ENCODE measurements at regions not wholly inside any gene's neighbourhood (a gene's known extent, or its start where the extent isn't known, plus 50 kb on each side); places are given as distances from the start of the nearest gene placed in this dataset.

- DNase-seq (ENCODE audit: low read depth) = no peak
- in situ Hi-C loops (cut with HindIII; ENCODE audit: low pct_unique_long_range_greater_than_20kb, low sequenced_read_pairs) = no loop called here
Measured at GRCh38 chr2:196439760-196440159, 199.8 kb upstream of the CCDC150 start.

- in situ Hi-C loops (cut with HindIII; ENCODE audit: low pct_unique_long_range_greater_than_20kb, low sequenced_read_pairs) = no loop called here
- no peak for DNase-seq (ENCODE audit: low read depth)
Measured at GRCh38 chr2:196440413-196440812, 199.1 kb upstream of the CCDC150 start.

GRCh38 chr2:196441527-196441926 is 198.0 kb upstream of the CCDC150 start:
- no peak for DNase-seq (ENCODE audit: low read depth)
- in situ Hi-C loops (cut with HindIII; ENCODE audit: low pct_unique_long_range_greater_than_20kb, low sequenced_read_pairs) = no loop called here

GRCh38 chr2:196442211-196442610 is 197.3 kb upstream of the CCDC150 start:
- in situ Hi-C loops (cut with HindIII; ENCODE audit: low pct_unique_long_range_greater_than_20kb, low sequenced_read_pairs) = no loop called here
- no peak for DNase-seq (ENCODE audit: low read depth)

GRCh38 chr2:196444442-196444841 is 195.1 kb upstream of the CCDC150 start:
- in situ Hi-C loops (cut with HindIII; ENCODE audit: low pct_unique_long_range_greater_than_20kb, low sequenced_read_pairs) = no loop called here
- no peak for DNase-seq (ENCODE audit: low read depth)

GRCh38 chr2:196445991-196446390 is 193.5 kb upstream of the CCDC150 start:
- DNase-seq (ENCODE audit: low read depth) = no peak
- in situ Hi-C loops (cut with HindIII; ENCODE audit: low pct_unique_long_range_greater_than_20kb, low sequenced_read_pairs) = no loop called here

- in situ Hi-C loops (cut with HindIII; ENCODE audit: low pct_unique_long_range_greater_than_20kb, low sequenced_read_pairs) = no loop called here
- no peak for DNase-seq (ENCODE audit: low read depth)
Measured at GRCh38 chr2:196448407-196449079, 191.0 kb upstream of the CCDC150 start.

- in situ Hi-C loops (cut with HindIII; ENCODE audit: low pct_unique_long_range_greater_than_20kb, low sequenced_read_pairs) = no loop called here
- DNase-seq (ENCODE audit: low read depth) = no peak
Measured at GRCh38 chr2:196449083-196449482, 190.4 kb upstream of the CCDC150 start.

GRCh38 chr2:196452758-196453157 is 186.8 kb upstream of the CCDC150 start:
- no peak for DNase-seq (ENCODE audit: low read depth)
- in situ Hi-C loops (cut with HindIII; ENCODE audit: low pct_unique_long_range_greater_than_20kb, low sequenced_read_pairs) = no loop called here

- DNase-seq (ENCODE audit: low read depth) = no peak
- in situ Hi-C loops (cut with HindIII; ENCODE audit: low pct_unique_long_range_greater_than_20kb, low sequenced_read_pairs) = no loop called here
Measured at GRCh38 chr2:196453613-196454047, 185.9 kb upstream of the CCDC150 start.

- no peak for DNase-seq (ENCODE audit: low read depth)
- in situ Hi-C loops (cut with HindIII; ENCODE audit: low pct_unique_long_range_greater_than_20kb, low sequenced_read_pairs) = no loop called here
Measured at GRCh38 chr2:196454492-196454891, 185.0 kb upstream of the CCDC150 start.

GRCh38 chr2:196459539-196459938 is 180.0 kb upstream of the CCDC150 start:
- in situ Hi-C loops (cut with HindIII; ENCODE audit: low pct_unique_long_range_greater_than_20kb, low sequenced_read_pairs) = no loop called here
- DNase-seq (ENCODE audit: low read depth) = peak; percentile 16

- in situ Hi-C loops (cut with HindIII; ENCODE audit: low pct_unique_long_range_greater_than_20kb, low sequenced_read_pairs) = no loop called here
- no peak for DNase-seq (ENCODE audit: low read depth)
Measured at GRCh38 chr2:196463706-196464105, 175.8 kb upstream of the CCDC150 start.

GRCh38 chr2:196464311-196464710 is 175.2 kb upstream of the CCDC150 start:
- in situ Hi-C loops (cut with HindIII; ENCODE audit: low pct_unique_long_range_greater_than_20kb, low sequenced_read_pairs) = no loop called here
- no peak for DNase-seq (ENCODE audit: low read depth)

GRCh38 chr2:196466581-196466980 is 172.9 kb upstream of the CCDC150 start:
- in situ Hi-C loops (cut with HindIII; ENCODE audit: low pct_unique_long_range_greater_than_20kb, low sequenced_read_pairs) = no loop called here
- no peak for DNase-seq (ENCODE audit: low read depth)

- in situ Hi-C loops (cut with HindIII; ENCODE audit: low pct_unique_long_range_greater_than_20kb, low sequenced_read_pairs) = no loop called here
- peak; percentile 61 for DNase-seq (ENCODE audit: low read depth)
Measured at GRCh38 chr2:196468394-196468793, 171.1 kb upstream of the CCDC150 start.

- DNase-seq (ENCODE audit: low read depth) = no peak
Measured at GRCh38 chr2:196473617-196474016, 165.9 kb upstream of the CCDC150 start.

GRCh38 chr2:196475611-196476010 is 163.9 kb upstream of the CCDC150 start:
- no peak for DNase-seq (ENCODE audit: low read depth)
- in situ Hi-C loops (cut with HindIII; ENCODE audit: low pct_unique_long_range_greater_than_20kb, low sequenced_read_pairs) = no loop called here

More at GRCh38 chr2:196473617-196474016, 165.9 kb upstream of the CCDC150 start:
- in situ Hi-C loops (cut with HindIII; ENCODE audit: low pct_unique_long_range_greater_than_20kb, low sequenced_read_pairs) = no loop called here

- DNase-seq (ENCODE audit: low read depth) = no peak
- in situ Hi-C loops (cut with HindIII; ENCODE audit: low pct_unique_long_range_greater_than_20kb, low sequenced_read_pairs) = no loop called here
Measured at GRCh38 chr2:196478588-196478987, 160.9 kb upstream of the CCDC150 start.

GRCh38 chr2:196479350-196479749 is 160.2 kb upstream of the CCDC150 start:
- DNase-seq (ENCODE audit: low read depth) = peak; percentile 51
- in situ Hi-C loops (cut with HindIII; ENCODE audit: low pct_unique_long_range_greater_than_20kb, low sequenced_read_pairs) = no loop called here

Data from Caki2 (cell line).